Mucosa of rectum (tissue), 2 donors: ENCODE measurements at regions not wholly inside any gene's neighbourhood (a gene's known extent, or its start where the extent isn't known, plus 50 kb on each side); places are given as distances from the start of the nearest gene placed in this dataset.

Experiments
- H3K27ac ChIP-seq, 2 donors: one replicate each; pipeline ENCODE4 v1.7.0; 2013; ENCODE audit warnings: inconsistent platforms in 2 of 2, low read depth in 2 of 2, low read length in 2 of 2
- H3K27me3 ChIP-seq, 2 donors: one replicate each; pipeline ENCODE4 v1.7.0; 2013; ENCODE audit warnings: low read length in 2 of 2; ENCODE audit not compliant: control insufficient read depth in 2 of 2, insufficient read depth in 2 of 2
- H3K36me3 ChIP-seq, 2 donors: one replicate each; pipeline ENCODE4 v1.7.0; 2013; ENCODE audit warnings: low read length in 2 of 2; ENCODE audit not compliant: control insufficient read depth in 2 of 2, insufficient read depth in 2 of 2
- H3K4me1 ChIP-seq, 2 donors: one replicate each; pipeline ENCODE4 v1.7.0; 2013; ENCODE audit warnings: low read length in 2 of 2, mild to moderate bottlenecking in 1 of 2; ENCODE audit not compliant: control insufficient read depth in 2 of 2, insufficient read depth in 2 of 2
- H3K4me3 ChIP-seq, 2 donors: one replicate each; pipeline ENCODE4 v1.7.0; 2013; ENCODE audit warnings: low read length in 2 of 2
- H3K9ac ChIP-seq, 2 donors: one replicate each; pipeline ENCODE4 v1.7.0; 2013; ENCODE audit warnings: low read length in 2 of 2, low read depth in 1 of 2, mild to moderate bottlenecking in 1 of 2
- H3K9me3 ChIP-seq, 2 donors: one replicate each; pipeline ENCODE4 v1.7.0; 2013; ENCODE audit warnings: low read length in 2 of 2; ENCODE audit not compliant: control insufficient read depth in 2 of 2
- donor health status: healthy.
- donor health status: Normal muscosa, but diverticular disease.

DNA sequence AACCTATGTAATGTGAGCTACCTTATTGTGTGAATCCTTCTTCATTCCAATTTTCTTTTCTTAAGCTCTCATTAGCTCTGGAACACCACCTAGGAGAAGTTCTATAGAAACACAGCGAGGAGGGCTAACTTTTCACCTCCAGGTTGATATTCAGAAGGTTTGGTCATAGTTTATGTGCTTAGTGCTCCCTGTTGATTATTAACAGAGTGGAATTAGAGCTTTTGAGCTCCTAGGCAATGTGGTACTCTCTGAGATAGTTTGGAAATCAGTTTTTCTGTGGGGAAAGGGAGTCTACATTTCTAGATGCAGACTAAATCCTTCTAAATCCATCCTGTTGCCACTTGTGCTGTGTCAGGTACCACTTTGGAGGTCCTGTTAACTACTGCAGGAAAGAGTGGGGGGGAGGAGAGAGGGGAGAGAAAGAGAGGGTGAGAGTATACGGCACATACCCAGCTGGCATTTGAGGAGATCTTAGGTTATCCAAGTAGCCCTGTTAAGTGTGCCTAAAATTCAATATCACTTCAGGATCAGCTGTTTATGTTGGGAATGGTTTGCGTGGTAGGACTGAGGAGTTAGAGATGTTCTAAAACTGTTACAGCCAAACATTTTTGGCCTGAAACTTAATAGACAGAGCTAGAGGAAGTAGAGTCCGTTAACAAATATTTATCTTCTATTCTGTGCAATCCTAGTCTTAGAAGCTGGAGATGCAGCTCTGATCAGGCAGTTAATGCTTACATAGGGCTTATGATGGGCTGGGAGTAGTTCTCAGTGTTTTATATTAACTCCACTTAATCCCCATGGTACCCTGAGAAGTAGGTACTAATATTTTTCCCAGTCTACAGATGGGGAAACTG is 117.5 kb upstream of the PROK2 start:
- Histone ChIP-seq H3K27me3 (peaks cover 0 to 3% of the 10 kb centered on the region in 2 donors), H3K4me1 (no peaks in the 10 kb centered on the region), H3K9me3 (no peaks in the 10 kb centered on the region), H3K9ac (no peak overlapping the region), H3K27ac (no peak overlapping the region), H3K36me3 (no peaks in the 10 kb centered on the region), H3K4me3 (no peak overlapping the region)

GRCh38 chr3:71901645-71902044 is 116.7 kb upstream of the PROK2 start:
- no peak overlapping the region for H3K27ac ChIP-seq
- no peak overlapping the region for H3K4me3 ChIP-seq
- H3K4me1 ChIP-seq = no peaks in the 10 kb centered on the region
- no peak overlapping the region for H3K9ac ChIP-seq
- H3K36me3 ChIP-seq = no peaks in the 10 kb centered on the region
- peaks cover 0 to 3% of the 10 kb centered on the region in 2 donors for H3K27me3 ChIP-seq
- H3K9me3 ChIP-seq = no peaks in the 10 kb centered on the region

DNA sequence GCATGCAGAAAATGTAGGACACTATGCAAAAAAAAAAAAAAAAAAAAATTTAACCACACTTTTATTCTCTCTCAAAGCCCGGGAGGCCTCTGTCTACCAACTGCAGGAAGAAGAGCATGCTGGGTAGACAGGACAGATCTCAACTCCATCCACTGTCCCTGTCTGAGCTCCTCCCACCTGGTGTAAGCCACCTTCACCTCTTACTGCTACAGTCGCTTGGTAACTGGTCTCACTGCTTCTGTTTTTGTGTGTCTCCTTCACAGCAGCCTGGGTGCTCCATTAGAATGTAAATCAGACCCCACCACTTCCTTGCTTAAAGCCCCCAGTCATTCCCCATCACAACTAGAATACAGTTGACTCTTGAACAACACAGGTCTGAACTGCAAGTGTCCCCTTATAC is 115.1 kb upstream of the PROK2 start:
- H3K4me1 ChIP-seq = no peaks in the 10 kb centered on the region
- H3K9ac ChIP-seq = no peak overlapping the region
- H3K36me3 ChIP-seq = no peaks in the 10 kb centered on the region
- H3K9me3 ChIP-seq = no peaks in the 10 kb centered on the region
- no peak overlapping the region for H3K27ac ChIP-seq
- H3K27me3 ChIP-seq = peaks cover 0 to 3% of the 10 kb centered on the region in 2 donors
- no peak overlapping the region for H3K4me3 ChIP-seq

DNA sequence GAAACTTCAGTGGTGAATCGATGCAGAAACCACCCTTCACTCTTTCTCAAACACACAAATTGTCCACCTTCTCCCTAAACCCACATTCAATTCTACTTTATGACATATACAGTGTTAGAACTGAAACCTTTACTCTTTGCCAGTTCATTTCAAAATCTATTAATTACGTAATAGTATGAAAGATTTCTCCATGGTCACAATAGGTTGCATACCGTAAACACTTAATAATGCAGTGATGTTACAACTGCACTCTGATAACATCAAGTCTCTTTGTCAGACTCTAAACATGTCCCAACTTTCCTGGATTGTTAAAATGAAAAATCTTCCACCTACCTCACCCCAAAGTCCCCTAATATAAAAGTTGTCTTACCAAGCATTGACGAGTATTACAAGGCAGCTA is 111.8 kb upstream of the PROK2 start:
- Histone ChIP-seq H3K27me3 (peaks cover 0 to 5% of the 10 kb centered on the region in 2 donors), H3K27ac (no peak overlapping the region), H3K4me1 (no peaks in the 10 kb centered on the region), H3K9ac (no peak overlapping the region), H3K36me3 (no peaks in the 10 kb centered on the region), H3K9me3 (no peaks in the 10 kb centered on the region), H3K4me3 (no peak overlapping the region)

DNA sequence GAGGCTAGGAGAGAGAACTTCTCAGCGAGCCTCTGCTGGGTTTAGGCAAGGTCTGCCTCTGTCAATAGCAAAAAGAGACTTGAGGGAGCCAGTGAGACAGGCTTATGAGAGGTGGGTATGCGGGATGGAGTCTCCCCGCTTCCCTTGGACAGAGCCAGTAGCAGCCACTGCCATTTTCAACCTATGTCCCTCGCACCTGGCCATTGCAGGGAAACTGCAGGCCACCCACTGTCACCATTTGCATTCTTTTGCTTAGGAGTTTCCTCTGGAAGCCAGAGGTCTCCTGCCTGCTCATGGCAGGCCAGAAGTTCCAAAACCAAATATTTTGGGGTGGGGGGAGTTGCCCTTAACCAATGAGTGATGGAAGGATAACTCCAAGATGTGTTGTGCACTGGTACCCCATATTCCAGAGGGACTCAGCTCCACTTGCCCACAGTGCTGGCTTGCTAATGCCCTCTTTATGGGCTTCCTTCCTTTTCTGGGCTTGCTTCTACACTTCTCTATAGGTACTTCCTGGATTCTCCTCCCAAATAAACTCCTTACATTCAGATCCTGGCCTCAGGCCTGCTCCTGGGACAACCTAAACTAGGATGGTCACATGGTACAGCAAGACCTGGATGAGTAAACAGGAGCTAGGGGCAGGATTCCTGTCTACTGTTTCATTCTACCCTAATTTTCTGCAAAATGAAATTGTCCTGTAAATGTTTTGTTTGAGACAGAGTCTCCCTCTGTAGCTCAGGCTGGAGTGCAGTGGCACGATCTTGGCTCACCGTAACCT is 108.9 kb upstream of the PROK2 start:
- H3K9ac ChIP-seq = no peak overlapping the region
- H3K27ac ChIP-seq = no peak overlapping the region
- H3K4me1 ChIP-seq = no peaks in the 10 kb centered on the region

GRCh38 chr3:71893122-71893521 is 108.2 kb upstream of the PROK2 start:
- Histone ChIP-seq H3K9me3 (no peaks in the 10 kb centered on the region), H3K27me3 (peaks cover 0 to 5% of the 10 kb centered on the region in 2 donors), H3K36me3 (no peaks in the 10 kb centered on the region), H3K4me3 (no peak overlapping the region), H3K9ac (no peak overlapping the region), H3K4me1 (no peaks in the 10 kb centered on the region), H3K27ac (no peak overlapping the region)

More for the DNA sequence above, 108.9 kb upstream of the PROK2 start:
- no peak overlapping the region for H3K4me3 ChIP-seq
- H3K36me3 ChIP-seq = no peaks in the 10 kb centered on the region
- no peaks in the 10 kb centered on the region for H3K9me3 ChIP-seq
- H3K27me3 ChIP-seq = peaks cover 0 to 5% of the 10 kb centered on the region in 2 donors

DNA sequence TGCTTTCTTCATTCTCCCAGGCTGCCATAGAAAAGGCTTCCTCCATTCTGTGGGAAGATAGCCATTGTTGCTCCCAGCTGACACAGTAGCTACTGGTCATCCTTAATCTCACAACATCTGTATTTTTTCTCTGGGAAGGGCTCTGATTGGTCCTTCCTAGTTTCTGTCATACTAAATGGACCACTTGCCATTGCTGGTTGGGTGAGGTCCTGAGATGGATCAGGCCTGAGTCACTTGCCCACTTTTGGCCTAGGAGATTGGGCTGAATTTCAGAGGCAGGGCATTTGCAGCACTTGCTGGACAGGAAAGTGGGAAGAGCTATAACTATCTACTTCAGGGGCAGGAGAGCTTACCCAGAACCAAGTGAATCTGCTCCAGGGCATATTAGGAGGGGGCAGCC is 106.5 kb upstream of the PROK2 start:
- H3K36me3 ChIP-seq = no peaks in the 10 kb centered on the region
- no peak overlapping the region for H3K9ac ChIP-seq
- peaks cover 0 to 2% of the 10 kb centered on the region in 2 donors for H3K27me3 ChIP-seq
- H3K9me3 ChIP-seq = no peaks in the 10 kb centered on the region
- no peak overlapping the region for H3K27ac ChIP-seq
- H3K4me1 ChIP-seq = no peaks in the 10 kb centered on the region
- H3K4me3 ChIP-seq = no peak overlapping the region

- H3K9me3 ChIP-seq = no peaks in the 10 kb centered on the region
These were observed 105.5 kb upstream of the PROK2 start for GRCh38 chr3:71890356-71890931.

GRCh38 chr3:71887256-71887655 is 102.3 kb upstream of the PROK2 start:
- Histone ChIP-seq H3K4me1 (no peaks in the 10 kb centered on the region), H3K9me3 (no peaks in the 10 kb centered on the region), H3K36me3 (no peaks in the 10 kb centered on the region), H3K27ac (no peak overlapping the region), H3K4me3 (no peak overlapping the region), H3K27me3 (peaks cover 0 to 2% of the 10 kb centered on the region in 2 donors), H3K9ac (no peak overlapping the region)

More at GRCh38 chr3:71890356-71890931, 105.5 kb upstream of the PROK2 start:
- Histone ChIP-seq H3K4me3 (no peak overlapping the region), H3K9ac (no peak overlapping the region), H3K27me3 (peaks cover 0 to 2% of the 10 kb centered on the region in 2 donors), H3K36me3 (no peaks in the 10 kb centered on the region), H3K4me1 (no peaks in the 10 kb centered on the region), H3K27ac (no peak overlapping the region)

GRCh38 chr3:71885006-71885405 is 100.1 kb upstream of the PROK2 start:
- H3K4me1 ChIP-seq = no peaks in the 10 kb centered on the region
- H3K9me3 ChIP-seq = no peaks in the 10 kb centered on the region
- H3K36me3 ChIP-seq = no peaks in the 10 kb centered on the region
- H3K9ac ChIP-seq = no peak overlapping the region
- no peak overlapping the region for H3K27ac ChIP-seq
- no peak overlapping the region for H3K4me3 ChIP-seq
- H3K27me3 ChIP-seq = no peaks in the 10 kb centered on the region
